CD4-positive, alpha-beta memory T cell (primary cell): ENCODE measurements at regions not wholly inside any gene's neighbourhood (a gene's known extent, or its start where the extent isn't known, plus 50 kb on each side); places are given as distances from the start of the nearest gene placed in this dataset.

ENCODE experiments used
- CTCF ChIA-PET: fragments of 350-600 bp; sonication (Branson Sonifier 250); formaldehyde crosslinking; loops from one replicate; lab custom pipeline; 2021; ENCODE audit warnings: inconsistent platforms; ENCODE audit not compliant: partially characterized antibody; lab: Charles Lee
- POLR2A ChIA-PET: fragments of 350-600 bp; sonication (Branson Sonifier 250); formaldehyde crosslinking; loops from one replicate; lab custom pipeline; 2021; ENCODE audit not compliant: partially characterized antibody; lab: Charles Lee
- DNase-seq, 5 donors: peaks; one replicate each; pipeline versions ENCODE4 v3.0.0 to v3.0.0-alpha.2; 2020 to 2022; ENCODE audit warnings: mixed read lengths in 1 of 5
- H3K27ac ChIP-seq: one replicate; pipeline ENCODE4 v1.7.0; 2013; ENCODE audit warnings: low read depth, low read length
- H3K27me3 ChIP-seq: 2 replicates; pipeline ENCODE4 v1.7.0; 2013; ENCODE audit warnings: mild to moderate bottlenecking, low read length, moderate library complexity; ENCODE audit not compliant: insufficient read depth
- H3K36me3 ChIP-seq: 2 replicates; pipeline ENCODE4 v1.7.0; 2013; ENCODE audit warnings: mild to moderate bottlenecking, low read length, moderate library complexity; ENCODE audit not compliant: insufficient read depth
- H3K4me1 ChIP-seq: 2 replicates; pipeline ENCODE4 v1.7.0; 2013; ENCODE audit warnings: mild to moderate bottlenecking, low read length, moderate library complexity; ENCODE audit not compliant: insufficient read depth
- H3K4me3 ChIP-seq, 2 donors: one replicate each; pipeline ENCODE4 v1.7.0; 2013; ENCODE audit warnings: low read length in 2 of 2, mild to moderate bottlenecking in 1 of 2
- H3K9me3 ChIP-seq, 2 donors: one replicate each; pipeline ENCODE4 v1.7.0; 2013; ENCODE audit warnings: low read length in 2 of 2, control low read depth in 1 of 2; ENCODE audit not compliant: control insufficient read depth in 1 of 2
- H3K27ac Mint-ChIP-seq, 7 donors: one replicate each; pipeline ENCODE4 v1.8.0; 2020 to 2021; ENCODE audit warnings: mixed read lengths in 7 of 7, mild to moderate bottlenecking in 6 of 7, inconsistent platforms in 3 of 7, moderate library complexity in 3 of 7
- H3K27me3 Mint-ChIP-seq, 2 donors: one replicate each; pipeline ENCODE4 v1.8.0; 2020 to 2021; ENCODE audit warnings: mixed read lengths in 2 of 2
- H3K36me3 Mint-ChIP-seq, 2 donors: one replicate each; pipeline ENCODE4 v1.8.0; 2020 to 2021; ENCODE audit warnings: mixed read lengths in 2 of 2, inconsistent platforms in 1 of 2, mild to moderate bottlenecking in 1 of 2
- H3K4me1 Mint-ChIP-seq, 4 donors: one replicate each; pipeline ENCODE4 v1.8.0; 2020 to 2021; ENCODE audit warnings: mixed read lengths in 4 of 4, mild to moderate bottlenecking in 1 of 4
- H3K4me3 Mint-ChIP-seq, 8 donors: one replicate each; pipeline ENCODE4 v1.8.0; 2020 to 2021; ENCODE audit warnings: mixed read lengths in 8 of 8, mild to moderate bottlenecking in 7 of 8, moderate library complexity in 6 of 8, inconsistent platforms in 3 of 8
- H3K9me3 Mint-ChIP-seq, 8 donors: one replicate each; pipeline ENCODE4 v1.8.0; 2020 to 2021; ENCODE audit warnings: mixed read lengths in 8 of 8, mild to moderate bottlenecking in 5 of 8, inconsistent platforms in 3 of 8, moderate library complexity in 1 of 8
- intact Hi-C: fragments of 100-400 bp; cut with micrococcal nuclease; formaldehyde crosslinking; loops from one replicate; pipeline ENCODE4 v1.15.1; 2023

GRCh38 chr1:79745929-79746328 is 739.4 kb upstream of the ADGRL4 start:
- Mint-ChIP-seq H3K27ac (no peak overlapping the region), H3K36me3 (no peaks in the 10 kb centered on the region), H3K4me1 (no peaks in the 10 kb centered on the region), H3K4me3 (no peak overlapping the region), H3K9me3 (peaks cover 0 to 16% (median 2%) of the 10 kb centered on the region in 8 donors), H3K27me3 (no peaks in the 10 kb centered on the region)
- POLR2A ChIA-PET: no interaction called here
- CTCF ChIA-PET: no interaction called here
- H3K27ac ChIP-seq: no peak overlapping the region
- no peaks in the 10 kb centered on the region for H3K27me3 ChIP-seq
- H3K9me3 ChIP-seq: no peaks in the 10 kb centered on the region
- no peak for DNase-seq
- no peaks in the 10 kb centered on the region for H3K4me1 ChIP-seq
- no peak overlapping the region for H3K4me3 ChIP-seq
- H3K36me3 ChIP-seq: no peaks in the 10 kb centered on the region
- intact Hi-C loops: no loop called here

- no peak for DNase-seq
- H3K27me3 Mint-ChIP-seq: no peaks in the 10 kb centered on the region
- H3K4me1 Mint-ChIP-seq: no peaks in the 10 kb centered on the region
- CTCF ChIA-PET: no interaction called here
- no peaks in the 10 kb centered on the region for H3K4me1 ChIP-seq
- no peak overlapping the region for H3K4me3 ChIP-seq
- H3K36me3 Mint-ChIP-seq: no peaks in the 10 kb centered on the region
- no peaks in the 10 kb centered on the region for H3K9me3 ChIP-seq
- H3K36me3 ChIP-seq: no peaks in the 10 kb centered on the region
- no peak overlapping the region for H3K27ac Mint-ChIP-seq
- POLR2A ChIA-PET: no interaction called here
- no peaks in the 10 kb centered on the region for H3K27me3 ChIP-seq
- no peak overlapping the region for H3K27ac ChIP-seq
- peaks cover 0 to 16% (median under 1%) of the 10 kb centered on the region in 8 donors for H3K9me3 Mint-ChIP-seq
- H3K4me3 Mint-ChIP-seq: no peak overlapping the region
- intact Hi-C loops: no loop called here
These were observed 738.2 kb upstream of the ADGRL4 start for GRCh38 chr1:79744746-79745145.

- Histone ChIP-seq H3K36me3 (no peaks in the 10 kb centered on the region), H3K4me3 (no peak overlapping the region), H3K27ac (no peak overlapping the region), H3K4me1 (no peaks in the 10 kb centered on the region), H3K27me3 (no peaks in the 10 kb centered on the region), H3K9me3 (no peaks in the 10 kb centered on the region)
- CTCF ChIA-PET: no interaction called here
- H3K27ac Mint-ChIP-seq: no peak overlapping the region
- intact Hi-C loops: no loop called here
- DNase-seq: no peak
- no peak overlapping the region for H3K4me3 Mint-ChIP-seq
- no peaks in the 10 kb centered on the region for H3K27me3 Mint-ChIP-seq
- H3K9me3 Mint-ChIP-seq: peaks cover 0 to 9% (median 1%) of the 10 kb centered on the region in 8 donors
- POLR2A ChIA-PET: no interaction called here
- H3K4me1 Mint-ChIP-seq: no peaks in the 10 kb centered on the region
- H3K36me3 Mint-ChIP-seq: no peaks in the 10 kb centered on the region
These were observed 735.3 kb upstream of the ADGRL4 start for GRCh38 chr1:79741720-79742421.

GRCh38 chr1:79738101-79738500 is 731.6 kb upstream of the ADGRL4 start:
- CTCF ChIA-PET: no interaction called here
- Mint-ChIP-seq H3K4me1 (no peaks in the 10 kb centered on the region), H3K36me3 (no peaks in the 10 kb centered on the region), H3K9me3 (peaks cover 0 to 14% (median 7%) of the 10 kb centered on the region in 8 donors), H3K4me3 (no peak overlapping the region), H3K27me3 (no peaks in the 10 kb centered on the region), H3K27ac (no peak overlapping the region)
- H3K4me3 ChIP-seq: no peak overlapping the region
- DNase-seq: no peak
- intact Hi-C loops: no loop called here
- no peaks in the 10 kb centered on the region for H3K9me3 ChIP-seq
- H3K27me3 ChIP-seq: no peaks in the 10 kb centered on the region
- no peaks in the 10 kb centered on the region for H3K36me3 ChIP-seq
- H3K4me1 ChIP-seq: no peaks in the 10 kb centered on the region
- POLR2A ChIA-PET: no interaction called here
- no peak overlapping the region for H3K27ac ChIP-seq

GRCh38 chr1:79737193-79737592 is 730.7 kb upstream of the ADGRL4 start:
- Histone ChIP-seq H3K4me3 (no peak overlapping the region), H3K36me3 (no peaks in the 10 kb centered on the region)
- POLR2A ChIA-PET: no interaction called here

GRCh38 chr1:79732950-79733349 is 726.4 kb upstream of the ADGRL4 start:
- Histone ChIP-seq H3K27me3 (no peaks in the 10 kb centered on the region), H3K27ac (no peak overlapping the region), H3K4me3 (no peak overlapping the region), H3K36me3 (no peaks in the 10 kb centered on the region), H3K4me1 (no peaks in the 10 kb centered on the region), H3K9me3 (no peaks in the 10 kb centered on the region)
- no peaks in the 10 kb centered on the region for H3K4me1 Mint-ChIP-seq
- POLR2A ChIA-PET: no interaction called here
- CTCF ChIA-PET: no interaction called here
- H3K4me3 Mint-ChIP-seq: no peak overlapping the region
- H3K27me3 Mint-ChIP-seq: no peaks in the 10 kb centered on the region
- H3K27ac Mint-ChIP-seq: no peak overlapping the region
- peaks cover 0 to 23% (median 12%) of the 10 kb centered on the region in 8 donors for H3K9me3 Mint-ChIP-seq
- intact Hi-C loops: no loop called here
- no peak for DNase-seq
- H3K36me3 Mint-ChIP-seq: no peaks in the 10 kb centered on the region

More at GRCh38 chr1:79737193-79737592, 730.7 kb upstream of the ADGRL4 start:
- intact Hi-C loops: no loop called here
- H3K27ac Mint-ChIP-seq: no peak overlapping the region
- Histone ChIP-seq H3K27ac (no peak overlapping the region), H3K9me3 (no peaks in the 10 kb centered on the region), H3K27me3 (no peaks in the 10 kb centered on the region), H3K4me1 (no peaks in the 10 kb centered on the region)
- CTCF ChIA-PET: no interaction called here
- H3K4me1 Mint-ChIP-seq: no peaks in the 10 kb centered on the region
- no peaks in the 10 kb centered on the region for H3K36me3 Mint-ChIP-seq
- H3K27me3 Mint-ChIP-seq: no peaks in the 10 kb centered on the region
- H3K4me3 Mint-ChIP-seq: no peak overlapping the region
- DNase-seq: no peak
- H3K9me3 Mint-ChIP-seq: peaks cover 0 to 14% (median 7%) of the 10 kb centered on the region in 8 donors

GRCh38 chr1:79726911-79727310 is 720.4 kb upstream of the ADGRL4 start:
- intact Hi-C loops: no loop called here
- Mint-ChIP-seq H3K4me3 (no peak overlapping the region), H3K36me3 (no peaks in the 10 kb centered on the region), H3K27me3 (no peaks in the 10 kb centered on the region), H3K9me3 (peaks cover 0 to 12% (median 3%) of the 10 kb centered on the region in 8 donors), H3K27ac (no peak overlapping the region), H3K4me1 (no peaks in the 10 kb centered on the region)
- no peaks in the 10 kb centered on the region for H3K36me3 ChIP-seq
- H3K27ac ChIP-seq: no peak overlapping the region
- CTCF ChIA-PET: no interaction called here
- POLR2A ChIA-PET: no interaction called here
- H3K27me3 ChIP-seq: no peaks in the 10 kb centered on the region
- H3K9me3 ChIP-seq: no peaks in the 10 kb centered on the region
- no peaks in the 10 kb centered on the region for H3K4me1 ChIP-seq
- no peak overlapping the region for H3K4me3 ChIP-seq
- no peak for DNase-seq
